ENCODE measurements at regions not wholly inside any gene's neighbourhood (a gene's known extent, or its start where the extent isn't known, plus 50 kb on each side); places are given as distances from the start of the nearest gene placed in this dataset.
"Not testable (repeated sequence)": the region's sequence is repeated elsewhere in the genome, so short reads cannot be mapped to it uniquely, and the experiment has no call there.

GRCh38 chr7:136389933-136390332 is 412.8 kb upstream of the MTPN start:
- FAIRE-seq (no peak), DNase-seq (ENCODE audit: insufficient read length, low spot score) (no peak)
- TF ChIP-seq, protein P1, sequence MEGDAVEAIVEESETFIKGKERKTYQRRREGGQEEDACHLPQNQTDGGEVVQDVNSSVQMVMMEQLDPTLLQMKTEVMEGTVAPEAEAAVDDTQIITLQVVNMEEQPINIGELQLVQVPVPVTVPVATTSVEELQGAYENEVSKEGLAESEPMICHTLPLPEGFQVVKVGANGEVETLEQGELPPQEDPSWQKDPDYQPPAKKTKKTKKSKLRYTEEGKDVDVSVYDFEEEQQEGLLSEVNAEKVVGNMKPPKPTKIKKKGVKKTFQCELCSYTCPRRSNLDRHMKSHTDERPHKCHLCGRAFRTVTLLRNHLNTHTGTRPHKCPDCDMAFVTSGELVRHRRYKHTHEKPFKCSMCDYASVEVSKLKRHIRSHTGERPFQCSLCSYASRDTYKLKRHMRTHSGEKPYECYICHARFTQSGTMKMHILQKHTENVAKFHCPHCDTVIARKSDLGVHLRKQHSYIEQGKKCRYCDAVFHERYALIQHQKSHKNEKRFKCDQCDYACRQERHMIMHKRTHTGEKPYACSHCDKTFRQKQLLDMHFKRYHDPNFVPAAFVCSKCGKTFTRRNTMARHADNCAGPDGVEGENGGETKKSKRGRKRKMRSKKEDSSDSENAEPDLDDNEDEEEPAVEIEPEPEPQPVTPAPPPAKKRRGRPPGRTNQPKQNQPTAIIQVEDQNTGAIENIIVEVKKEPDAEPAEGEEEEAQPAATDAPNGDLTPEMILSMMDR (IDR thresholded peaks at IDR 0.05; ENCODE audit: insufficient read depth, missing control alignments) = no peak

DNA sequence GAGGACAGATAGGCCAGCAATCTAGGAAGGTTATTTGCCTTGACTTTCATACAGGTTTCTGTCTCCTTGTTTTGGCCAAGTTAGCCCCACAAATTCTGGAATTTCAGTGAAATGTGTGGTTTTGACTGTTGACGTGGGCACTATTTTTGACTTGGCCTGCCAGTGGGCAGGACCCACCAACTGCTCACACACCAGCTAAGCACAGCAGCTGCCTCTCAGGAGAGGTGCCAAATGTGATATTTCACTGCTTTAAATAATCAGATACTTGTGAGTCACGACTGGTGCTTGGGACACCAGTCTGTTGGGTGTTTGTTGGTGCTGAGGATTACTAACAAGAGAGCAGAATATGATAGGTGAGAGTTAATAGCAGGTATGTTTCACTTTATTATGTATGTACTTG is 409.7 kb upstream of the MTPN start:
- TF ChIP-seq, protein P1 (IDR thresholded peaks at IDR 0.05; ENCODE audit: insufficient read depth, missing control alignments) = no peak
- DNase-seq (ENCODE audit: insufficient read length, low spot score) = no peak
- no peak for FAIRE-seq

- not testable (repeated sequence) for FAIRE-seq; DNase-seq (ENCODE audit: insufficient read length, low spot score)
These were observed 394.2 kb upstream of the MTPN start for GRCh38 chr7:136371409-136371808.

DNA sequence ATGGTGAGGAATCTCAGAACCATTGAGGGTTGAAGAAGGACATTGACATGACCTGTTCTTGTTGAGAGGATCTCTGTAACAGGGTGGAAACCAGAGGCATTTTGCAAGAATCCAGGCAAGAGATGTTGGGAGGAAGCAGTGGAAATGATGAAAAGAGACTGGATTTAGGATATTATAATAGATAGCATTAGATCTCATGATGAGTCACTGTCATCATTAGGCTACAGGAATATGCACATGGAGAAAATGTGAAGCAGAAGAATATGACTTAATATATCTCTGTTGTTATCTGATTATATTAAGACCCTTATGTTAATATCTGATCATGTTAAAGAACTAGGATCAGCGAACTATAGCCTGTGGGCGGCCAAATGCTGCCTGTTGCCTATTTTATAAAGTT is 393.0 kb upstream of the MTPN start:
- FAIRE-seq (no peak), DNase-seq (ENCODE audit: insufficient read length, low spot score) (no peak)
- TF ChIP-seq, protein P1 (IDR thresholded peaks at IDR 0.05; ENCODE audit: insufficient read depth, missing control alignments) = no peak

- DNase-seq (ENCODE audit: insufficient read length, low spot score) = no peak
- FAIRE-seq = no peak
- TF ChIP-seq, protein P1 (IDR thresholded peaks at IDR 0.05; ENCODE audit: insufficient read depth, missing control alignments) = no peak
These were observed 392.1 kb upstream of the MTPN start for GRCh38 chr7:136369225-136369624.

GRCh38 chr7:136359333-136359903 is 382.3 kb upstream of the MTPN start:
- TF ChIP-seq, protein P1 (IDR thresholded peaks at IDR 0.05; ENCODE audit: insufficient read depth, missing control alignments) = no peak
- FAIRE-seq = no peak
- no peak for DNase-seq (ENCODE audit: insufficient read length, low spot score)

GRCh38 chr7:136353287-136353686 is 376.1 kb upstream of the MTPN start:
- TF ChIP-seq, protein P1 (IDR thresholded peaks at IDR 0.05; ENCODE audit: insufficient read depth, missing control alignments) = no peak
- no peak for DNase-seq (ENCODE audit: insufficient read length, low spot score)
- no peak for FAIRE-seq

All from D721Med (cell line).